T-helper 2 cell (primary cell): ENCODE measurements at regions not wholly inside any gene's neighbourhood (a gene's known extent, or its start where the extent isn't known, plus 50 kb on each side); places are given as distances from the start of the nearest gene placed in this dataset.
A peak's percentile ranks its signal among the peaks of the same experiment; 100 is the strongest.

Experiments used
- DNase-seq, 5 experiments: peaks; one replicate each; pipeline versions ENCODE4 v3.0.0 to v3.0.0-alpha.2; 2012 to 2022

GRCh38 chr4:148800336-148800885, 358.2 kb upstream of the NR3C2 start:
- no peak for DNase-seq

DNA sequence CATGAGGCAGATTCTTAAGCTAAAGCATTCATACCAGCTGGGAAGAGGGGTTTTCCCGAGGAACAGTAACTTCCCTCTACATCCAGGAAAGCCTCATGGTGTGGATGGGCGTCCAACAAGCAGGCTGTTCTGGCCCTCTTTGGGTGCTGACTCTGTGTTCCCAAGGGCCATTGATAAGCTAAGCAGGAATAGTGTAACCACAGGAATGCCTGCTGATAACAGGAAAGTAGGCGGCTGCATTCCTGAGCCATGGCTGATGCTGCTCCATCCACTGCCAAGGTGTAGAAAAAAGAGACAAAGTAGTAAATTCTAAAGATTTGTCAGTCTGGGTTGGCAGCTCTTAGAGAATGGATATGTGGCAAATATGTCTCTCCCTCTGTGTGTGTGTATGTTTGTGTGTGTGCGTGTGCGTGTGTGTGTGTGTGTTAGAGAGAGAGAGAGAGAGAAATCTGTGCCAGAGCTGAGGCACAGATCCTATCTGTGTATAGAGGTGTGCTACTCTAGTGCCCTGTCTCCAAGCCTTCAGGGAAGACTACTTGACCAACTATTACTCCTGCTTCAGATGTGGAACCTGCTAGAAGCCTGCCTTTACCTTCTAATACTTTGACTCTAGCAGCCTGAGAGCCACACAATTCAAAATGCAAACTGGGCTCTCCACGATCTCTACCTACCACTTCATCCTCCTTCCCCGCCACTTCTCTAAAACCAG, 353.1 kb upstream of the NR3C2 start:
- DNase-seq: peak in 1 of 5 experiments; percentile 0

DNA sequence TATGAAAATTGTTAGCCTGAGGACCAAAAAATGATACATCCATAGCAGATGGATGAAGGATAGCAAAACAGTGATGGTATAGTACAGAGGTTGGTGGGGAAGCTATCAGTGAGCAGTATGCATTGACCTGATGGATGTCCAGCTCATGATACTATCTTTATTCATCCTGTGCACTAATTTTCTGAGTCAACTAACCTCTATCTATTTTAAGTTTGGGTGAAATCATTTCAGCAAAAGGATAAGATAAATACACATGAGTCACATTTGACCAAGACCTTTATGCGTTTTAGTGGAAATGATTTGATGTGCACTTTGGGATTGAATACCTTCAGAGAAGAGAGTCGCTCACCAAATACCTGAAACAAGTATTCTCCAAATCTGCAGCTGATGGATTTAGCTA, 351.0 kb upstream of the NR3C2 start:
- DNase-seq: no peak

GRCh38 chr4:148790691-148791090, 348.5 kb upstream of the NR3C2 start:
- no peak for DNase-seq

GRCh38 chr4:148790246-148790645, 348.0 kb upstream of the NR3C2 start:
- DNase-seq: no peak

DNA sequence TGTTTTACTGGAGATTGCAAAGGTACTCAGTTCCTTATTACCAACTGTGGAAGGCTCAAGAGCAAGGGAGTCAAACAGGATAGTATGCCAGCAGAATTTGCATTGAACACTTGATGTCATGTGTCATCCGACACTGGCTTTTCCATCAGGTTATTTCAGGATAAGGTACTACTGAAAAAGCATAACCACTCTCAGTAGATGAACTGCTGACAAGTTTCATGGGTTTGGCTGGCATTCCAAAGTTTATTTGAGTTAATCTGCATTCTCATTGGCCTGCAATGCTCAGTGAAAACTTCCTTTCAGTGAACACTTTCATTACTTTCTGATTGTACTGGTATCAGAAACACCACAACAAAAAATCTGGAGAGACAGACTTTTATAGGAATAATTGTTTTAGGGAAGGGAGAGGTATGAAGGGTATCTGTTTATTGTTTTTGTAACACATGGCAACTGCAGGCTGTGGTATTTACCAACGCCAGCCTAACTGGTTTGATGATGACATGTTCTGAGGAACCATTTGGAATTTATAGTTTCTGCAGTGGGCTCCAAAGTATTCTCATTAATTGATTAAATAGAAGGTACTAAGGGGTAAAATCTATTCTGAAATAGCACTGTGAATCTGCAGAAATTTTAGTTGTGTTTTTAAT, 345.7 kb upstream of the NR3C2 start:
- no peak for DNase-seq

DNA sequence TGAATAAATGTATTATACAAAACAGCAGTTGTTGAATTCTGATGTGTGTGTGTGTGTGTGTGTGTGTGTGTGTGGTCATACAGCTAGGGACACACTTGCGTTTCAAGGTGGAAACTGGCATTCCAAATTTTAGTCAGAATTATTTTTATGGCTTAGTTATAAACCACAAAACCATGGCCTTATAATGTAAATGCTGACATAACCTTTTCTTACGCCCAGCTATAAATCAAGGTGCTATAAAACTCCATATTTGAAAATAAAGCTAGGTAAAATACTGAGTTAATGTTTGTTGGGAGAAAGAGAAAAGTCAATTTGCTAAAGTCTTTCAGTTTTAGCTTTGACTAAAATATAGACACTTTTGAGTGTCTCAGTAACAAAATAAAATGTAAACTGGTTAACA, 345.1 kb upstream of the NR3C2 start:
- DNase-seq: no peak

- no peak for DNase-seq
Observed at GRCh38 chr4:148786699-148787098, 344.5 kb upstream of the NR3C2 start.

- no peak for DNase-seq
Observed at GRCh38 chr4:148782284-148782683, 340.1 kb upstream of the NR3C2 start.

DNA sequence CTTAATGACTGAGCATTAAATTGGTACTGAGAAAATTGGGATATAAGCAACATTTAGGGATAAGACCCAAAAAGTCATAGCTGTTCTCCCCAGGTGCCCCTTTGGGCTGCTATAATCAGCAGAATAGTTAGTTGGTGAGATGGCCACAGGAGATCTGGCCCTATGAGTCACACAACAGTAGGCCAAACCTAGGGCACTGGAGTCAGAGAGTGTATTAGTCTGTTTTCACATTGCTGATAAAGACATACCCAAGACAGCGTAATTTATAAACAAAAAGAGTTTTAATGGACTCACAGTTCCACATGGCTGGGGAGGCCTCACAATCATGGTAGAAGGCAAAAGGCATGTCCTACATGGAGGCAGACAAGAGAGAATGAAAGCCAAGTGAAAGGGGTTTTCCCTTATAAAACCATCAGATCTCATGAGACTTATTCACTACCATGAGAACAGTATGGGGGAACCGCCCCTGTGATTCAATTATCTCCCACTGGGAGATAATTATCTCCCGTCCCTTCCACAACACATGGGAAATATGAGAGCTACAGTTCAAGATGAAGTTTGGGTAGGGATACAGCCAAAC, 338.3 kb upstream of the NR3C2 start:
- no peak for DNase-seq

DNA sequence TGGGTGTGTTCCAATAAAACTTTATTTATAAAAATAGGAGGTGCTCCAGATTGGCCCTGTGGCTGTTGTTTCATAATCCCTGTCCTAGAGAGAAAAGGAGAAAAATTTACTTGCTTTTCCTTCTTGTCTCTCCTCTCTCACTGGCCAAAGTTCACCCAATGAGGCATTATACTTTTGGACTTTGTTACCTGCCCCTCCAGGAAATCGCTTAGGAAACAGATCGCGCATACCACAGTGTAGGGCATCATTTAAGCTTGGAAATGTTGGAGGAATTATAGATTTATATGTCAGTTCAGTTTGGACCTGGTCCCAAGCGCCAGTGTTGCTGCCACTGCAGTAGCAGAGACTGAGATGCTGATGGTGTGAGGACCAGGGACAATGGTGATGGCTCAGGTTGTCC, 337.6 kb upstream of the NR3C2 start:
- DNase-seq: no peak

- DNase-seq: no peak
Observed at GRCh38 chr4:148778980-148779675, 336.9 kb upstream of the NR3C2 start.

DNA sequence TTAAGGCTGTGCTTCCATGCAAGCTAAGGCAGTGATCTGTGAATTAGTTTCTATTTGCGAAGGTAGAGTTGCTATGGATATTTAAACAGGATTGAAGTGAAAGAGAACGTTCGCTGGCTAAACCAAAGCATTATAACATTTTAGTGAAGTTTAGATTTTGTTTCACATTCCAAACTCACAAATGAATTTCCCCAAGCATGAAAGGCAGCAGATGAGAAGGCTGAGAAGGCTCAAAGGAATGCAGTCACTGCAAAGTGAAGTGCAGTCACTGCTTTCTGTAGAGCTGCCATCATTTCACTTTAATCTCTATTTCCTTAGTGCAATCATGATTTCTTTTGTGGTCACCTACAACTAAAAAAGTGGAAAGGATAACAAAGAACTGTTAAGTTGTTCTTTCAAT, 334.7 kb upstream of the NR3C2 start:
- no peak for DNase-seq

- DNase-seq: no peak
Observed at GRCh38 chr4:148774134-148774533, 331.9 kb upstream of the NR3C2 start.

DNA sequence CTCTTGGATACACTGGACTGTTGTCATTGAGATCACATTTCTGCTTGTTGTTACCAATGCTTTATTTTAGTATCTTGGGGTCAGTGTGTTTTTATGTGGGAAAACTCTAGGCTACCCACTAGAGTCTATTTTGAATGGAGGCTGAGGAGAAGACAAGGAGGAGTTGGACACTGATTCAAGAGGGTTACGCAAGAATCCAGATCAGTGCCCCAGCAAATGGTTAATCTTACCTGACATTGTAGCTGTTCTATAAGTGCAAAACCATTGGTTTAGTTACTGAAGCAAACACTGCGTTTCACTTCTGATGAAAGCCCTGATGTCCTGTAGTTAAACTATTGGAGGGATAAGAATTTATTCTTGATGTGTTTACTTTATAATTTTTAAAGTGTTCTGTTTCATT, 331.1 kb upstream of the NR3C2 start:
- DNase-seq: no peak

GRCh38 chr4:148770848-148771247, 328.6 kb upstream of the NR3C2 start:
- no peak for DNase-seq

GRCh38 chr4:148770377-148770776, 328.2 kb upstream of the NR3C2 start:
- DNase-seq: no peak

DNA sequence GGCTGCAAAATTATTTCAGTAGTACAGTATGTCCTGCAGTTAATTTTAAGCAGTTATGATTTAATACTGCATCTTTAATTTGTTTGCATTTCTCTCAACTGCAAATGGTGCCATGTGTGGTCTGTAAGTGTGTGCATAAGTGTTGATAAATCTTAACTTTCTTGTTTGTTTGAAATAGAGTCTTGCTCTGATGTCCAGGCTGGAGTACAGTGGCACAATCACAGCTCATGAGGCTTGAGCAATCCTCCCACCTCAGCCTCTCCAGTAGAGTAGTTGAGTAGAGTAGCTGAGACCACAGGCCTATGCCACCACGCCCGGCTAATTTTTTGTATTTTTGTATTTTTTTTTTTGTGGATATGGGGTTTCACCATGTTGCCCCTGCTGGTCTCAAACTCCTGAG, 322.5 kb upstream of the NR3C2 start:
- no peak for DNase-seq

GRCh38 chr4:148757171-148757570, 315.0 kb upstream of the NR3C2 start:
- DNase-seq: peak in 1 of 5 experiments; percentile 4

- DNase-seq: no peak
Observed at GRCh38 chr4:148749403-148749802, 307.2 kb upstream of the NR3C2 start.

DNA sequence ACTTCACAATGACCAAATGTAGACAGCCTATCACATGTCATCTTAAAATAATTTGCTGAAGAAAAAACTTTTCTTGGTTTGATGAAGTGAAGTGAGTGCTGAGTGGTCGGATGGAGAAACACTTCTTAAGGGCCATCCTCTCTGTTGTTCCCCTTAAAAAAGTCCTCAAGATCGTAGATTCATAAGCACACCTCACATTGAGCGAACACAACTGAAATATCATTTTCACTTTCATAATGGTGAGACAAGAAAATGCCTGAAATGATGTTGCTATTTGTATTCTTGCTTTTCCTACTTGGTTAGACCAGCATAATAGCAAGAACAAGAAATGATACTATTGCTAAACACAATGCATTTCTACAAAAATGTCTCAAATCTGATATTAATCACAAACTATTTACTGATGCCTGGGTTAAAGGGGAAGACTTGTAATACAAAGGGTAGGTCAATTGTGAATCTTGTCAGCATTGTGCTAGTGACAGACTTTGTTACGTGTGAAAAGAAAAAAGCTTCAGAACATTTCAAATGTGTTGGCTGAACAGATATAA, 305.6 kb upstream of the NR3C2 start:
- peak in 1 of 5 experiments; percentile 33 for DNase-seq

GRCh38 chr4:148740701-148741100, 298.5 kb upstream of the NR3C2 start:
- DNase-seq: no peak
